GM21447 (cell line): ENCODE measurements at regions not wholly inside any gene's neighbourhood (a gene's known extent, or its start where the extent isn't known, plus 50 kb on each side); places are given as distances from the start of the nearest gene placed in this dataset.
"Not testable (repeated sequence)": the region's sequence is repeated elsewhere in the genome, so short reads cannot be mapped to it uniquely, and the experiment has no call there.

ENCODE experiments used
- ATAC-seq: cut with Tn5 transposase; IDR thresholded peaks from one replicate; pipeline ENCODE4 v1.9.1; 2021; ENCODE audit not compliant: unreplicated experiment

GRCh38 chr5:16987776-16988175, 51.7 kb upstream of the MYO10 start:
- no peak for ATAC-seq

DNA sequence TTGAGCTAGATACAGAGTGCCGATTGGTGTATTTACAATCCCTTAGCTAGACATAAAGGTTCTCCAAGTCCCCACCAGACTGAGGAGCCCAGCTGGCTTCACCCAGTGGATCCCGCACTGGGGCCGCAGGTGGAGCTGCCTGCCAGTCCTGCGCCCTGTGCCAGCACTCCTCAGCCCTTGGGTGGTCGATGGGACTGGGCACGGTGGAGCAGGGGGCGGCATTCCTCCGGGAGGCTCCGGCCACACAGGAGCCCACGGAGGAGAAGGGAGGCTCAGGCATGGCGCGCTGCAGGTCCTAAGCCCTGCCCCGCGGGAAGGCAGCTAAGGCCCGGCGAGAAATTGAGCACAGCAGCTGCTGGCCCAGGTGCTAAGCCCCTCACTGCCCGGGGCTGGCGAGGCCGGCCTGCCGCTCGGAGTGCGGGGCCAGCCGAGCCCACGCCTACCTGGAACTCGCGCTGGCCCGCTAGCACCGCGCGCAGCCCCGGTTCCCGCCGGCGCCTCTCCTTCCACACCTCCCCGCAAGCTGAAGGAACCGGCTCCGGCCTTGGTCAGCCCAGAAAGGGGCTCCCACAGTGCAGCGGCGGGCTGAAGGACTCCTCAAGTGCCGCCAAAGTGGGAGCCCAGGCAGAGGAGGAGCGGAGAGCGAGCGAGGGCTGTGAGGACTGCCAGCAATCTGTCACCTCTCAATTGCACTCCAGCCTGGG, 54.9 kb upstream of the MYO10 start:
- ATAC-seq = not testable (repeated sequence)

- no peak for ATAC-seq
Measured at GRCh38 chr5:16992006-16992405, 55.9 kb upstream of the MYO10 start.

- no peak for ATAC-seq
Measured at GRCh38 chr5:16992444-16992843, 56.4 kb upstream of the MYO10 start.

DNA sequence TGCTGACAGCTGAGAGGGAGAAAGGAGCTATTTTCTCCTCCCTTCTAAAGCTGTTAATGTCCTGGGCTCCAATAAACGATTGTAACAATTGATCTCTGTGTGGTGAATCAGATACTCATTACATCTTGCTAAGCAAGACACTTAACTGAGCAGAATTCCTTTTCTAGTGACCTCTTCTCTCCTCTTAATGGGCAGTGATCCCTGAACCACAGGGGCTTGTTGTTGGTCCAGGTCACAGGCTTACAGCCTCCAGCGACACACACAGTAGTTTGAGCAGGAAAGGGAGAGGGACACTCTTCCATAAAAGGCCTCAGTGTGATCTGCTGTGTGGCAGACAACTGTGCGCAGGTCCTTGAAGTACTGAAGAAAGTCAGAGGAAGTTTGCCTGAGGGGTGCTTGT, 58.5 kb upstream of the MYO10 start:
- ATAC-seq = no peak

- no peak for ATAC-seq
Measured at GRCh38 chr5:16995372-16995771, 59.3 kb upstream of the MYO10 start.

DNA sequence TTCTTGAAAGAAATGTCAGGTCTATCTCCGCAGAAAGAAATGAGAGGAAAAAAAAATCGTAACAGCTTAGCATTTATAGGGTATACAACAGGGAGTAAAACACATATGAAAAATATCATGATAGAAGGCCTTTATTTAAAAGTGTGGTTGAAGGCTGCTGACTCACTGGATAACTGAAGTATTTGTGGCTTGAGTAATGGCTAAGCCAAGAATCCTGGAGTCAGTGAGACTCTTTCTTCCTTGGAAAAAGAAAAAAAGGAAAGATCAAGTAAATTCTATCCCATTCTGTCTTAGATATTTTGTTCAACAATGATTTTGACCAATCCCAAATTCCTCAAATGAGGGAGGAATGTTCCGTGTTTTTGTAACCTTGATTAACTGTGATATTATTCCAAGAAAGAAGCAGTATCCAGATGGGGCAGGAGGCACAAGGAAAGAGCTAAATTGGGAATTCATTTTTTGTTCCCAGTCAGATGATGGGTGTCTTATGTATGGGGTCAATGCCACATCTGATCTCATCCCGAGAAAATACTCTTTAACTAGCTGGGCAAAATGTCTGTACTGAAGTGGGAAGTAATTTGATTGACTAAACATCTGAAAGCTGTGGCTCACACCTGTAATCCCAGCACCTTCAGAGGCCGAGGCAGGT, 64.3 kb upstream of the MYO10 start:
- ATAC-seq = no peak

DNA sequence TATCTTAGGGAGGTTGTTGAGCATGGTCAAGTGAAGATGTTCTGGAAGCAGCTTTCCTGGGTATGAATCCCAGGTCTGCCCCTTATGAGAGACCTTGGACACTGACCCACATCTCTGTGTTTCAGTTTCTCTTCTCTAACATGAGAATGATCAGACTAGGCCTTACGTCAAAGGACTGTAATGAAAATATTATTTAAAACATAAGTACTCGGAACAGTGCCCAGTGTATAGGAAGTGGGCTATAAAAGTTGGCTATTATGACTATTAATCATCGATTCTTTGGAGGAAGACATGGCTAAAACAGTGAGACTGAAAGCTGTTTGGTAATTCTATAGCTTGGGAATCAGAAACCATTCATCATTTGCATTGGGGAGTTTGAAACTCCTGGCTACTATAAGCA, 65.3 kb upstream of the MYO10 start:
- no peak for ATAC-seq

- no peak for ATAC-seq
Measured at GRCh38 chr5:17004441-17005106, 68.5 kb upstream of the MYO10 start.

- ATAC-seq = no peak
Measured at GRCh38 chr5:17005107-17005828, 69.2 kb upstream of the MYO10 start.

DNA sequence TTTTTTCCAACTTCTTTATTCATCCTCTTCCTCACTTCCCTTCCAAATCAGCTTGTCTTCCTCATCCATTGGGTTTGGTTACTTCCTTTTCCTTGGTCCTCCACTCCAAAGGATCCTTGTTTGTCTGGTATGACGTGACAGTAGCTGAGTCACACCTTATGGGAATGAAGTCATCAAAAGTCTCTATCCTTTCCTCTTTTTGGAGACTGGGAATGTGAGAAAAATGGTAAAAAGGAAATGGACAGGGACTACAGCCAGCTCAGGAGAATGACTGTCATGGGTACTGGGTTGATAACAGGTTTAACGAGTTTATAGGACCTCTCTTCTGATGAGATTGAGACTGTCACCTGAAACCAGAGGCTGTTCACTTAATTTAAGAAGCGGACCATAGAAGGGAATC, 76.2 kb upstream of the MYO10 start:
- no peak for ATAC-seq

- no peak for ATAC-seq
Measured at GRCh38 chr5:17014686-17015085, 78.6 kb upstream of the MYO10 start.

DNA sequence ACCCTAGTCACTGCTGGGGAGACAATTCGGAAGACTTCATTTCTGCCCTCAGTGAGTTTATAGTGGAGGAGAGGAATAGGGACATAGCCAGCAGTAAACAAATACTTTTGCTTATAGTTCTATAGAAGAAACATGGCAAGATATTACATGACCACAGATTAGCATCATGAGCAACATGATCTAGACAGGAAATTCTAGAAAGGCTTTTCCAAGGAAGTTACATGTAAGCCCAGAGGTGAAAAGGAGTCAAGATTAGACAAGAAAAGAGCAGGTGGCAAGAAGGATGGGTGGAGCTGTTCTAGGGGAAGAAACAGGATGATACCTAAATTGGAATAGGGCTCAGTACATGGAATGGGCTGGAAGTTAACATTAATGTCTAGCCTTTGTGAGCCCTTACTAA, 82.8 kb upstream of the MYO10 start:
- no peak for ATAC-seq

DNA sequence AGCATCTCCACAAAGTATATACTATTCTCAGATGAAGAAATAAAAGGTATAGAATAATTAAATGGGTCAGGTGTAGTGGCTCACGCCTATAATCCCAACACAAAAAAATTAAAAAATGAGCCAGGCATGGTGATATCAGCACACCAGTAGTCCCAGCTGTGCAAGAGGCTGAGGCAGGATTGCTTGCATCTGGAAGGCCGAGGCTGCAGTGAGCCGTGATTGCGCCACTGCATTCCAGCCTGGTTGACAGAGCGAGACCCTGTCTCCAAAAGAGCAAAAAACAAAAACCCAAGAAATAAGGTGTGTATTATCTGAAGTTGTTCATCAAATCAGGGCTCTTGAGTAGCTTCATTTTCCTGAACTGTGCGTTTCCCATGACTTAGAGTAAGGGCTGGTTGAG, 83.2 kb upstream of the MYO10 start:
- ATAC-seq = no peak

- no peak for ATAC-seq
Measured at GRCh38 chr5:17020678-17021601, 84.9 kb upstream of the MYO10 start.

DNA sequence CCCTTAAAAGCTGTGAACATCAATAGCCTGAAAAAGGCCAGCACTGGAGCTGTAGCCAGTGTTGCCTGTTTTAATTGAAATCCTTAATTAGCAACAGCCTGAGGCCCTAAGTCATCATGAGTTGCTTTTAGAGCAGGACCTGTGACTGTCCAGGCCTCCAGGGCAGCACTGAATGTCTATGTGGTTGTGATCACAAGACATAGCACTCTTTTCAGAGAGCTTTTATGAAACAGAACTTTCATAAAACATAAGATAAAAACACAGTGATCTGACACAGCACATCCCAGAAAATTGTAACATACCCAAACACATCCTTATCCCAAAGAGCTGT, 85.5 kb upstream of the MYO10 start:
- ATAC-seq = no peak

GRCh38 chr5:17022296-17022695, 86.2 kb upstream of the MYO10 start:
- no peak for ATAC-seq

- no peak for ATAC-seq
Measured at GRCh38 chr5:17024686-17025180, 88.6 kb upstream of the MYO10 start.

DNA sequence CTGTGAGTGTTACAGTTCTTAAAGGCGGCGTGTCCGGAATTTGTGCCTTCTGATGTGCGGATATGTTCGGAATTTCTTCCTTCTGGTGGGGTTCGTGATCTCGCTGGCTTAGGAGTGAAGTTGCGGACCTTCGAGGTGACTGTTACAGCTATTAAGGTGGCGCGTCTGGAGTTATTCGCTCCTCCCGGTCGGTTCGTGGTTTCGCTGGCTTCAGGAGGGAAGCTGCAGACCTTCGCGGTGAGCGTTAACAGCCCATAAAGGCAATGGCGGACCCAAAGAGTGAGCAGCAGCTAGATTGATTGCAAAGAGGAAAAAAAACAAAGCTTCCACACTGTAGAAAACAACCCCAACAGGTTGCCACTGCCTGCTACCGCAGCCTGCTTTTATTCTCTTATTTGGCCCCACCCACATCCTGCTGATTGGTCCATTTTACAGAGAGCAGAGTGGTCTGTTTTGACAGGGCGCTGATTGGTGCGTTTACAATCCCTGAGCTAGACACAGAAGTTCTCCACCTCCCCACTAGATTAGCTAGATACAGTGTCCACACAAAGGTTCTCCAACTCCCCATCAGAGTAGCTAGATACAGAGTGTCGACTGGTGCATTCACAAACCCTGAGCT, 95.7 kb upstream of the MYO10 start:
- ATAC-seq = not testable (repeated sequence)

DNA sequence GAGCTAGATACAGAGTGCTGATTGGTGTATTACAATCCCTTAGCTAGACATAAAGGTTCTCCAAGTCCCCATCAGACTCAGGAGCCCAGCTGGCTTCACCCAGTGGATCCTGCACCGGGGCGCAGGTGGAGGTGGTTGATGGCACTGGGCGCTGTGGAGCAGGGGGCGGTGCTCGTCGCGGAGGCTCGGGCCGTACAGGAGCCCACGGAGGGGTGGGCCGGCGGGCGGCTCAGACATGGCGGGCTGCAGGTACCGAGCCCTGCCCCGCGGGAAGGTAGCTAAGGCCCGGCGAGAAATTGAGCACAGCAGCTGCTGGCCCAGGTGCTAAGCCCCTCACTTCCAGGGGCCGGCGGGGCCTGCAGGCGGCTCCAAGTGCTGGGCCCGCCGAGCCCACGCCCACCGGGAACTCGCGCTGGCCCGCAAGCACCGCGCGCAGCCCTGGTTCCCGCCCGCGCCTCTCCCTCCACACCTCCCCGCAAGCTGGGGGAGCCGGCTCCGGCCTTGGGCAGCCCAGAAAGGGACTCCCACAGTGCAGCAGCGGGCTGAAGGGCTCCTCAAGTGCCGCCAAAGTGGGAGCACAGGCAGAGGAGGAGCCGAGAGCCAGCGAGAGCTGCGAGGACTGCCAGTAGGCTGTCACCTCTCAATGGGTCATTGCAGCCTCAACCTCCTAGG, 96.4 kb upstream of the MYO10 start:
- ATAC-seq = not testable (repeated sequence)
